Uterus (tissue), 3 donors: ENCODE measurements at regions not wholly inside any gene's neighbourhood (a gene's known extent, or its start where the extent isn't known, plus 50 kb on each side); places are given as distances from the start of the nearest gene placed in this dataset.

Experiments used
- DNase-seq, 2 donors: peaks; one replicate each; pipeline ENCODE4 v3.0.0-alpha.2; 2019 to 2020
- H3K27ac ChIP-seq, 2 donors: fragments of 200-600 bp; sonication (generic); 1 replicate in 1 of 2; 2 replicates in 1 of 2; pipeline ENCODE4 v1.5.1; 2016 to 2018
- H3K27me3 ChIP-seq, 2 donors: fragments of 200-600 bp; sonication (generic); one replicate each; pipeline ENCODE4 v1.5.1; 2018 to 2019; ENCODE audit warnings: control low read depth in 1 of 2
- H3K36me3 ChIP-seq, 2 donors: fragments of 200-600 bp; sonication (generic); one replicate each; pipeline ENCODE4 v1.5.1; 2019; ENCODE audit warnings: control low read depth in 1 of 2
- H3K4me1 ChIP-seq, 2 donors: fragments of 200-600 bp; sonication (generic); one replicate each; pipeline ENCODE4 v1.5.1; 2018 to 2019; ENCODE audit warnings: control low read depth in 1 of 2
- H3K4me3 ChIP-seq, 2 donors: fragments of 200-600 bp; sonication (generic); 1 replicate in 1 of 2; 2 replicates in 1 of 2; pipeline ENCODE4 v1.5.1; 2018 to 2019; ENCODE audit warnings: mild to moderate bottlenecking in 1 of 2
- H3K9me3 ChIP-seq, 2 donors: fragments of 200-600 bp; sonication (generic); one replicate each; pipeline ENCODE4 v1.5.1; 2019; ENCODE audit warnings: control low read depth in 1 of 2
- POLR2A ChIP-seq, 2 donors: fragments of 450-650 bp; IDR thresholded peaks; one replicate each; pipeline ENCODE4 v1.6.1; 2016; ENCODE audit warnings: antibody characterized with exemption in 2 of 2, mild to moderate bottlenecking in 1 of 2, moderate library complexity in 1 of 2
- intact Hi-C: fragments of 100-400 bp; cut with DNase I; formaldehyde crosslinking; loops from one replicate; pipeline ENCODE4 v1.15.1; 2023; ENCODE audit warnings: low total_unique reads
- TF ChIP-seq, protein P1 (sequence below), 4 experiments: fragments of 200-600 bp in 2 of 4; fragments of 450-650 bp in 2 of 4; sonication (generic) in 2 of 4; IDR thresholded peaks; one replicate each; pipeline ENCODE4 v1.5.1; 2016 to 2019; ENCODE audit warnings: antibody characterized with exemption in 4 of 4, mild to moderate bottlenecking in 2 of 4, moderate library complexity in 1 of 4
- donor health status: DM: yes; HTN: yes; CAD: no.

DNA sequence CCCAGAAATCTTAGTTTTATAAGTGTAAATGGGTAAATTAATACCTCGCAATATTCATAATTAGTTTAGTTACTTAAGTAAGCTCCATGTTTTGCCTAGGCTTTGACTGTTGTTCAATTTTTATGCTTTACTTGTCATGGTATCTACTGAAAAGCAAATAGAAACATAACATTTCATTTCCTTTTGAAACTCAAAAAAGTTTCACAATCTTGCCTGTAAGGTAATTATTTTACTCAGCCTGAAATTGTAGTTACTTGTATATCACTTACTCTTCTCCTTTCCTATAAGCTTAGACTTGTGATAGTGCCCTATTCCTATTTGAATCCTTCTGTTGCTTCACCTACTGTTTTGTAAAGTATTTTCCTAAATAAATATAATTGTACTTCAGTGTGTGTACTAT is 914.4 kb upstream of the COX7C start:
- DNase-seq, result no peak
- Histone ChIP-seq H3K4me1 (no peaks in the 10 kb centered on the region), H3K9me3 (no peaks in the 10 kb centered on the region), H3K27me3 (no peaks in the 10 kb centered on the region), H3K36me3 (no peaks in the 10 kb centered on the region), H3K27ac (no peak overlapping the region), H3K4me3 (no peak overlapping the region)
- TF ChIP-seq, protein P1, sequence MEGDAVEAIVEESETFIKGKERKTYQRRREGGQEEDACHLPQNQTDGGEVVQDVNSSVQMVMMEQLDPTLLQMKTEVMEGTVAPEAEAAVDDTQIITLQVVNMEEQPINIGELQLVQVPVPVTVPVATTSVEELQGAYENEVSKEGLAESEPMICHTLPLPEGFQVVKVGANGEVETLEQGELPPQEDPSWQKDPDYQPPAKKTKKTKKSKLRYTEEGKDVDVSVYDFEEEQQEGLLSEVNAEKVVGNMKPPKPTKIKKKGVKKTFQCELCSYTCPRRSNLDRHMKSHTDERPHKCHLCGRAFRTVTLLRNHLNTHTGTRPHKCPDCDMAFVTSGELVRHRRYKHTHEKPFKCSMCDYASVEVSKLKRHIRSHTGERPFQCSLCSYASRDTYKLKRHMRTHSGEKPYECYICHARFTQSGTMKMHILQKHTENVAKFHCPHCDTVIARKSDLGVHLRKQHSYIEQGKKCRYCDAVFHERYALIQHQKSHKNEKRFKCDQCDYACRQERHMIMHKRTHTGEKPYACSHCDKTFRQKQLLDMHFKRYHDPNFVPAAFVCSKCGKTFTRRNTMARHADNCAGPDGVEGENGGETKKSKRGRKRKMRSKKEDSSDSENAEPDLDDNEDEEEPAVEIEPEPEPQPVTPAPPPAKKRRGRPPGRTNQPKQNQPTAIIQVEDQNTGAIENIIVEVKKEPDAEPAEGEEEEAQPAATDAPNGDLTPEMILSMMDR (IDR thresholded peaks at IDR 0.05), result no peak
- no peak for TF ChIP-seq POLR2A (IDR thresholded peaks at IDR 0.05)
- intact Hi-C loops, result no loop called here

- Histone ChIP-seq H3K27ac (no peak overlapping the region), H3K4me3 (no peak overlapping the region), H3K27me3 (no peaks in the 10 kb centered on the region), H3K9me3 (no peaks in the 10 kb centered on the region), H3K4me1 (no peaks in the 10 kb centered on the region), H3K36me3 (no peaks in the 10 kb centered on the region)
- no peak for TF ChIP-seq POLR2A (IDR thresholded peaks at IDR 0.05)
- TF ChIP-seq, protein P1 (IDR thresholded peaks at IDR 0.05), result no peak
- DNase-seq, result no peak
- intact Hi-C loops, result no loop called here
Measured at GRCh38 chr5:85709728-85710127, 908.0 kb upstream of the COX7C start.

GRCh38 chr5:85716344-85717202 is 901.2 kb upstream of the COX7C start:
- Histone ChIP-seq H3K36me3 (no peaks in the 10 kb centered on the region), H3K4me1 (no peaks in the 10 kb centered on the region), H3K9me3 (no peaks in the 10 kb centered on the region), H3K27ac (no peak overlapping the region), H3K27me3 (no peaks in the 10 kb centered on the region), H3K4me3 (no peak overlapping the region)
- DNase-seq, result no peak
- intact Hi-C loops, result no loop called here
- TF ChIP-seq, protein P1 (IDR thresholded peaks at IDR 0.05), result no peak

GRCh38 chr5:85717203-85717563 is 900.6 kb upstream of the COX7C start:
- intact Hi-C loops, result no loop called here
- no peak overlapping the region for H3K4me3 ChIP-seq
- H3K27ac ChIP-seq, result no peak overlapping the region
- H3K27me3 ChIP-seq, result no peaks in the 10 kb centered on the region
- no peaks in the 10 kb centered on the region for H3K36me3 ChIP-seq
- no peak for TF ChIP-seq POLR2A (IDR thresholded peaks at IDR 0.05)
- TF ChIP-seq, protein P1 (IDR thresholded peaks at IDR 0.05), result no peak
- H3K9me3 ChIP-seq, result no peaks in the 10 kb centered on the region
- H3K4me1 ChIP-seq, result no peaks in the 10 kb centered on the region
- no peak for DNase-seq

GRCh38 chr5:85732185-85732584 is 885.6 kb upstream of the COX7C start:
- Histone ChIP-seq H3K27me3 (no peaks in the 10 kb centered on the region), H3K36me3 (no peaks in the 10 kb centered on the region), H3K4me3 (no peak overlapping the region), H3K9me3 (no peaks in the 10 kb centered on the region), H3K27ac (no peak overlapping the region), H3K4me1 (no peaks in the 10 kb centered on the region)
- no peak for TF ChIP-seq POLR2A (IDR thresholded peaks at IDR 0.05)
- TF ChIP-seq, protein P1 (IDR thresholded peaks at IDR 0.05), result no peak
- intact Hi-C loops, result no loop called here
- DNase-seq, result no peak
